ENCODE measurements at regions not wholly inside any gene's neighbourhood (a gene's known extent, or its start where the extent isn't known, plus 50 kb on each side); places are given as distances from the start of the nearest gene placed in this dataset.

- no peak for DNase-seq (ENCODE audit: low spot score)
Measured at GRCh38 chr15:85976986-85977385, 102.7 kb upstream of the AGBL1 start.

GRCh38 chr15:85977586-85977985 lies 102.1 kb upstream of the AGBL1 start:
- no peak for DNase-seq (ENCODE audit: low spot score)

GRCh38 chr15:85979929-85980328 lies 99.7 kb upstream of the AGBL1 start:
- no peak for DNase-seq (ENCODE audit: low spot score)

- no peak for DNase-seq (ENCODE audit: low spot score)
Measured at GRCh38 chr15:85980946-85981345, 98.7 kb upstream of the AGBL1 start.

GRCh38 chr15:85984241-85984640 lies 95.4 kb upstream of the AGBL1 start:
- no peak for DNase-seq (ENCODE audit: low spot score)

GRCh38 chr15:85986116-85986515 lies 93.6 kb upstream of the AGBL1 start:
- no peak for DNase-seq (ENCODE audit: low spot score)

GRCh38 chr15:85986741-85987140 lies 92.9 kb upstream of the AGBL1 start:
- no peak for DNase-seq (ENCODE audit: low spot score)

GRCh38 chr15:85988741-85989140 lies 90.9 kb upstream of the AGBL1 start:
- no peak for DNase-seq (ENCODE audit: low spot score)

GRCh38 chr15:85992224-85992623 lies 87.4 kb upstream of the AGBL1 start:
- DNase-seq (ENCODE audit: low spot score) = no peak

GRCh38 chr15:85993116-85993515 lies 86.6 kb upstream of the AGBL1 start:
- no peak for DNase-seq (ENCODE audit: low spot score)

- DNase-seq (ENCODE audit: low spot score) = no peak
Measured at GRCh38 chr15:85997618-85998017, 82.1 kb upstream of the AGBL1 start.

- no peak for DNase-seq (ENCODE audit: low spot score)
Measured at GRCh38 chr15:85999658-86000057, 80.0 kb upstream of the AGBL1 start.

GRCh38 chr15:86001200-86001599 lies 78.5 kb upstream of the AGBL1 start:
- DNase-seq (ENCODE audit: low spot score) = no peak

- DNase-seq (ENCODE audit: low spot score) = no peak
Measured at GRCh38 chr15:86002444-86002843, 77.2 kb upstream of the AGBL1 start.

- DNase-seq (ENCODE audit: low spot score) = no peak
Measured at GRCh38 chr15:86004061-86004460, 75.6 kb upstream of the AGBL1 start.

- no peak for DNase-seq (ENCODE audit: low spot score)
Measured at GRCh38 chr15:86006546-86006945, 73.1 kb upstream of the AGBL1 start.

GRCh38 chr15:86009727-86010126 lies 69.9 kb upstream of the AGBL1 start:
- DNase-seq (ENCODE audit: low spot score) = no peak

GRCh38 chr15:86010398-86010797 lies 69.3 kb upstream of the AGBL1 start:
- no peak for DNase-seq (ENCODE audit: low spot score)

- DNase-seq (ENCODE audit: low spot score) = no peak
Measured at GRCh38 chr15:86010891-86011290, 68.8 kb upstream of the AGBL1 start.

- no peak for DNase-seq (ENCODE audit: low spot score)
Measured at GRCh38 chr15:86014016-86014415, 65.7 kb upstream of the AGBL1 start.

- no peak for DNase-seq (ENCODE audit: low spot score)
Measured at GRCh38 chr15:86016750-86017149, 62.9 kb upstream of the AGBL1 start.

- DNase-seq (ENCODE audit: low spot score) = no peak
Measured at GRCh38 chr15:86018679-86019078, 61.0 kb upstream of the AGBL1 start.

- DNase-seq (ENCODE audit: low spot score) = no peak
Measured at GRCh38 chr15:86021281-86022264, 58.1 kb upstream of the AGBL1 start.

GRCh38 chr15:86028961-86029360 lies 50.7 kb upstream of the AGBL1 start:
- no peak for DNase-seq (ENCODE audit: low spot score)
